ENCODE measurements at regions not wholly inside any gene's neighbourhood (a gene's known extent, or its start where the extent isn't known, plus 50 kb on each side); places are given as distances from the start of the nearest gene placed in this dataset.

DNA sequence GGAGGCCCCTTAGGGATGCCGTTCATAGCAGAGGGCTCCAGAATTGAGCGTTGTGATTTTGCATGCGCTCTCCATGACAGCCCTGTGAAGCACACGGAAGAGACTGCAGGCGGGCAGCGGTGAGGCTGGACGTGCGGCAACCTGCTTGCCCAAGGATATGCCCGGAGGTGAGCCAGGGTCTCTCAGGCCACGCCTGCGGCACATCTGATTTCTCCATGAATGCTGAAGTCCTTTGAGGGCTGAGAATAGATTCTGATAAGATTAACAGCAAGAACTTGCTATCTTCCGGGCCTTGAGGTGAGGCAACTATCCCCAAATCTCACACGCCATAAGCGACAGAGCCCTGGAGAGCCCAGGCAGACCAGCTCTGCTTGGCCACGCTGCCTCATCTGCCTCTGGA is 55.6 kb upstream of the LAMA1 start:
- H3K36me3 ChIP-seq (ENCODE audit: low read depth): no peaks in the 10 kb centered on the region
- H2AFZ ChIP-seq: no peak overlapping the region
- no peak overlapping the region for H3K27ac ChIP-seq
- no TSS peak for BruUV-seq (replicated peaks)
- H3K4me1 ChIP-seq (replicated peaks; ENCODE audit: insufficient read depth): no peaks in the 10 kb centered on the region
- no peaks in the 10 kb centered on the region for H4K20me1 ChIP-seq (ENCODE audit: insufficient read depth)
- TF ChIP-seq, protein P1, sequence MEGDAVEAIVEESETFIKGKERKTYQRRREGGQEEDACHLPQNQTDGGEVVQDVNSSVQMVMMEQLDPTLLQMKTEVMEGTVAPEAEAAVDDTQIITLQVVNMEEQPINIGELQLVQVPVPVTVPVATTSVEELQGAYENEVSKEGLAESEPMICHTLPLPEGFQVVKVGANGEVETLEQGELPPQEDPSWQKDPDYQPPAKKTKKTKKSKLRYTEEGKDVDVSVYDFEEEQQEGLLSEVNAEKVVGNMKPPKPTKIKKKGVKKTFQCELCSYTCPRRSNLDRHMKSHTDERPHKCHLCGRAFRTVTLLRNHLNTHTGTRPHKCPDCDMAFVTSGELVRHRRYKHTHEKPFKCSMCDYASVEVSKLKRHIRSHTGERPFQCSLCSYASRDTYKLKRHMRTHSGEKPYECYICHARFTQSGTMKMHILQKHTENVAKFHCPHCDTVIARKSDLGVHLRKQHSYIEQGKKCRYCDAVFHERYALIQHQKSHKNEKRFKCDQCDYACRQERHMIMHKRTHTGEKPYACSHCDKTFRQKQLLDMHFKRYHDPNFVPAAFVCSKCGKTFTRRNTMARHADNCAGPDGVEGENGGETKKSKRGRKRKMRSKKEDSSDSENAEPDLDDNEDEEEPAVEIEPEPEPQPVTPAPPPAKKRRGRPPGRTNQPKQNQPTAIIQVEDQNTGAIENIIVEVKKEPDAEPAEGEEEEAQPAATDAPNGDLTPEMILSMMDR (conservative IDR thresholded peaks at IDR 0.05): no peak
- TF ChIP-seq EZH2 (IDR thresholded peaks at IDR 0.05; ENCODE audit: low read depth): no peak
- no peaks in the 10 kb centered on the region for H3K79me2 ChIP-seq (ENCODE audit: low read depth)
- H3K9me3 ChIP-seq (ENCODE audit: insufficient read depth, low read depth): no peaks in the 10 kb centered on the region
- ChIA-PET POLR2A (ENCODE audit: unreplicated experiment) (no interaction called here), CTCF (no interaction called here)
- H3K9me2 ChIP-seq (ENCODE audit: insufficient read depth): no peaks in the 10 kb centered on the region
- peaks cover 92% of the 10 kb centered on the region for H3K27me3 ChIP-seq (ENCODE audit: insufficient read depth, low read depth)
- no peaks in the 10 kb centered on the region for H3F3A ChIP-seq (ENCODE audit: insufficient read depth, low read depth)
- no peak overlapping the region for H3K4me2 ChIP-seq
- intact Hi-C loops (cut with micrococcal nuclease; ENCODE audit: unreplicated experiment): no loop called here
- H3K4me3 ChIP-seq: no peak overlapping the region
- no peak for DNase-seq

DNA sequence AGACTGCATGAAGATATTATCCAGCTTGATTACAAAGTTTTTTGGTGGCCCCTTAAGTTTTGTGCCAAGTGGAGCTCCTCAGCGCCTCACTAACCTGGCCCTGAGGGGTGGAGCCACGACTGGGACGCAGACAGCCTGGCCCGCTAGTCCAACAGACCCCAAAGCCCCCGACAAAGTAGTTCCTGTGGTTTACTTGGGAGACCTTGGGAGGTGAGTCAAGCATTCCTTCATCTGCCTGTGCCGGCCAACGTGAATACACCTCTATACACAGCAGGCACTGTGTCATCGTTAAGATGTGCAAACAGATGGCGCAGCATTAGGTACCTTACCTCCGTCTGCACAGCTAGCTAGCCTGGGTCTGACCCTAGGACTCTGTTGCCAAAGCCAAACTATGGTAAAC is 55.0 kb upstream of the LAMA1 start:
- Histone ChIP-seq H3K36me3 (ENCODE audit: low read depth) (no peaks in the 10 kb centered on the region), H3F3A (ENCODE audit: insufficient read depth, low read depth) (no peaks in the 10 kb centered on the region), H3K9me2 (ENCODE audit: insufficient read depth) (no peaks in the 10 kb centered on the region), H2AFZ (no peak overlapping the region), H3K27me3 (ENCODE audit: insufficient read depth, low read depth) (peaks cover 94% of the 10 kb centered on the region), H3K27ac (no peak overlapping the region), H4K20me1 (ENCODE audit: insufficient read depth) (no peaks in the 10 kb centered on the region), H3K4me3 (no peak overlapping the region), H3K4me1 (replicated peaks; ENCODE audit: insufficient read depth) (no peaks in the 10 kb centered on the region), H3K79me2 (ENCODE audit: low read depth) (no peaks in the 10 kb centered on the region), H3K9me3 (ENCODE audit: insufficient read depth, low read depth) (no peaks in the 10 kb centered on the region), H3K4me2 (no peak overlapping the region)
- DNase-seq: no peak
- BruUV-seq (replicated peaks): no TSS peak
- CTCF ChIA-PET: no interaction called here
- intact Hi-C loops (cut with micrococcal nuclease; ENCODE audit: unreplicated experiment): no loop called here
- TF ChIP-seq, protein P1 (conservative IDR thresholded peaks at IDR 0.05): no peak
- TF ChIP-seq EZH2 (IDR thresholded peaks at IDR 0.05; ENCODE audit: low read depth): no peak
- POLR2A ChIA-PET (ENCODE audit: unreplicated experiment): no interaction called here

DNA sequence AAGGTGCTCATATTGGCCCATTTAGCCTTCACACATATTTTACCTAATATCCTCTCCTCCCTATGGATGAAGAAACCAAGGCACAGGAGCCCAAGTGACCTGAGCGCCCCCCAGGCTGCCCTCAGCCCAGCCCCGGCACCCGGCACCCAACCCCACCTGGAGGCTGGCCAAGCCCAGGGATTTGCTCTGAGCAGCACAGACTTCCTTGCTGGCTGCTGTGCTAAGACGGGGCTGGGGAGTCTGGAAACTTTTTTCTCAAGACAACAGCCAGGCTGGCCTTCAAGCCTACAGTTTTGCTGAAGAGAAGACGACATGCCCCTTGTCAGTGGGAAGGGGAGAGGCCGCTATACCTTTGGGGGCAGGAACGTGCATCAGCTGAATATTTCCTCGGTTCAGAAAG is 52.7 kb upstream of the LAMA1 start:
- no peak overlapping the region for H2AFZ ChIP-seq
- POLR2A ChIA-PET (ENCODE audit: unreplicated experiment): no interaction called here

More for the DNA sequence above, 52.7 kb upstream of the LAMA1 start:
- Histone ChIP-seq H3K79me2 (ENCODE audit: low read depth) (no peaks in the 10 kb centered on the region), H3K4me3 (no peak overlapping the region), H3F3A (ENCODE audit: insufficient read depth, low read depth) (no peaks in the 10 kb centered on the region), H3K4me1 (replicated peaks; ENCODE audit: insufficient read depth) (no peaks in the 10 kb centered on the region), H3K27ac (no peak overlapping the region), H3K9me3 (ENCODE audit: insufficient read depth, low read depth) (no peaks in the 10 kb centered on the region), H4K20me1 (ENCODE audit: insufficient read depth) (no peaks in the 10 kb centered on the region), H3K27me3 (ENCODE audit: insufficient read depth, low read depth) (peaks cover 88% of the 10 kb centered on the region), H3K9me2 (ENCODE audit: insufficient read depth) (no peaks in the 10 kb centered on the region), H3K4me2 (no peak overlapping the region), H3K36me3 (ENCODE audit: low read depth) (no peaks in the 10 kb centered on the region)
- no peak for TF ChIP-seq EZH2 (IDR thresholded peaks at IDR 0.05; ENCODE audit: low read depth)
- TF ChIP-seq, protein P1 (conservative IDR thresholded peaks at IDR 0.05): no peak
- intact Hi-C loops (cut with micrococcal nuclease; ENCODE audit: unreplicated experiment): no loop called here
- CTCF ChIA-PET: no interaction called here
- DNase-seq: no peak
- BruUV-seq (replicated peaks): no TSS peak
